ENCODE measurements at regions not wholly inside any gene's neighbourhood (a gene's known extent, or its start where the extent isn't known, plus 50 kb on each side); places are given as distances from the start of the nearest gene placed in this dataset.

DNA sequence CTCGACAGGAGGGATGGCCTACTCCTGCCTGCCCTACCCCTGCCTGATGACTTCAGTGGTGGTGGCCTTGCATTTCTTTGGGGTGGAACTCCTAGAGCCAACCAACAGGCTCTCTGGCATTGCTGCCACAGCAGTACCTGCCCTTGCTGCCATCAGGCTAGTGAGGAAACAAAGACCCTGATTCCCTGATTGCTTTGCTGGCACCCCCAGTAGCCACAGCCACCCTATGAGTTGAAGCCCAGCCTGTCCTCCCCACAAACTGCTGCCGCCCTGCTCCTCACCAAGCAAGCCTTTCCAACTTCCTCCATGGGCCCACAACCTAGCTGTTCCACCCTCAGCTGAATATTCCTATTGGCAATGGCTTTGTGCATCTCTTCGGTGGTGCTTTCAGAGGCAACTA, 52.5 kb upstream of the KHDRBS2 start:
- TF ChIP-seq CTCF (conservative IDR thresholded peaks at IDR 0.05; ENCODE audit: low read depth in 2 of 2) (no peak), ZNF114 (CRISPR knock-in tag; IDR thresholded peaks at IDR 0.05) (no peak), REST (IDR thresholded peaks at IDR 0.05; ENCODE audit: unreplicated experiment) (no peak), EZH2 (IDR thresholded peaks at IDR 0.05; ENCODE audit: low read depth, unreplicated experiment) (no peak), POLR2AphosphoS5 (IDR thresholded peaks at IDR 0.05; ENCODE audit: low read depth) (no peak), JUNB (IDR thresholded peaks at IDR 0.05; ENCODE audit: unreplicated experiment) (no peak)

Measured in GM23338 (cell line).